ENCODE measurements at regions not wholly inside any gene's neighbourhood (a gene's known extent, or its start where the extent isn't known, plus 50 kb on each side); places are given as distances from the start of the nearest gene placed in this dataset.

DNA sequence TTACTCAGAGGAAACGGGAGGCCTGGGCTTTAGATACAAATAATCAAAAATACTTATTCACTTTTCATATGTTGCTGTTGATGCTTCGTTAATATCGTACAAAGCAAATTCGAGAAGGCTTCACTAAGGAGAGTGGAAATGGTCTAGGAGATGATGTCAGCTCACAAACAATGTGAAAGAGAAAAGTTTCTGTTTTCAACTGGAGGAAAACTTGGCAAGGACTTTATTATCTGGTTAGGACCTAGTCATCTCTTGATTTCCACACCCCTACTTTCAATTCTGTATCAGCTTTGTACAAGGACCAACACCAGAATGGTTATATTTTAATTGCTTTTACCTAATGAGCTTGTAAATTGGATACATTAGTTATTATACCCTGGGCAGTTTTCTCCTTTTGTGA, 88.0 kb downstream of the SLC10A2 start:
- TF ChIP-seq TAF1 (IDR thresholded peaks at IDR 0.05; ENCODE audit: borderline replicate concordance, low read depth, low read length) (no peak), POLR2A (IDR thresholded peaks at IDR 0.05; ENCODE audit: low read depth, low read length) (no peak)

Data from GM12892 (cell line).